SU-DHL-6 (cell line): ENCODE measurements at regions not wholly inside any gene's neighbourhood (a gene's known extent, or its start where the extent isn't known, plus 50 kb on each side); places are given as distances from the start of the nearest gene placed in this dataset.

Experiments
- H2AFZ ChIP-seq: fragments of 200-600 bp; sonication (generic); 2 replicates; pipeline ENCODE4 v1.6.1; 2014; ENCODE audit warnings: low read depth, mild to moderate bottlenecking, moderate library complexity, mixed read lengths, antibody characterized with exemption, low read length; ENCODE audit not compliant: severe bottlenecking
- H3F3A ChIP-seq: fragments of 200-600 bp; shearing (Covaris generic); 2 replicates; pipeline ENCODE4 v1.6.0; 2016; ENCODE audit warnings: antibody characterized with exemption, mild to moderate bottlenecking; ENCODE audit not compliant: insufficient read depth
- H3K27ac ChIP-seq: fragments of 200-600 bp; sonication (generic); 2 replicates; pipeline ENCODE4 v1.5.1; 2016; ENCODE audit warnings: low read depth, mild to moderate bottlenecking, low read length, moderate library complexity, mixed read lengths
- H3K27me3 ChIP-seq: fragments of 200-600 bp; sonication (generic), shearing (Covaris generic); 2 replicates; pipeline ENCODE4 v1.6.0; 2014; ENCODE audit warnings: mild to moderate bottlenecking, low read length
- H3K36me3 ChIP-seq: fragments of 200-600 bp; sonication (generic); 2 replicates; pipeline ENCODE4 v1.6.1; 2014; ENCODE audit warnings: mild to moderate bottlenecking, low read length, mixed read lengths
- H3K4me2 ChIP-seq: fragments of 300-600, 200-600 bp; shearing (Covaris generic), sonication (generic); 2 replicates; pipeline ENCODE4 v1.6.0; 2014; ENCODE audit warnings: low read length, low read depth, mild to moderate bottlenecking; ENCODE audit not compliant: poor library complexity, severe bottlenecking
- H3K4me3 ChIP-seq: fragments of 200-600 bp; sonication (generic); 2 replicates; pipeline ENCODE4 v1.5.1; 2014; ENCODE audit warnings: antibody characterized with exemption, low read length, mild to moderate bottlenecking, mixed read lengths; ENCODE audit not compliant: insufficient read depth, poor library complexity, severe bottlenecking
- H3K79me2 ChIP-seq: fragments of 200-600 bp; sonication (generic); 2 replicates; pipeline ENCODE4 v1.6.1; 2014; ENCODE audit warnings: mild to moderate bottlenecking, low read length, moderate library complexity; ENCODE audit not compliant: insufficient read depth
- H3K9ac ChIP-seq: fragments of 200-600 bp; sonication (generic); 2 replicates; pipeline ENCODE4 v1.7.0; 2014; ENCODE audit warnings: mild to moderate bottlenecking, low read length
- H3K9me2 ChIP-seq: fragments of 200-600 bp; sonication (generic); replicated peaks from 2 replicates; pipeline ENCODE4 v1.6.1; 2014; ENCODE audit warnings: low read length; ENCODE audit not compliant: insufficient read depth
- H3K9me3 ChIP-seq: fragments of 200-600 bp; sonication (generic); 2 replicates; pipeline ENCODE4 v1.6.1; 2014; ENCODE audit warnings: low read length, mixed read lengths; ENCODE audit not compliant: insufficient read depth
- H4K20me1 ChIP-seq: fragments of 200-600 bp; sonication (generic); 2 replicates; pipeline ENCODE4 v1.6.1; 2014; ENCODE audit warnings: low read depth, mild to moderate bottlenecking, antibody characterized with exemption, low read length, moderate library complexity, mixed read lengths
- CTCF ChIP-seq: fragments of 200-600 bp; sonication (generic); IDR thresholded peaks from one replicate; pipeline ENCODE4 v1.5.1; 2017; ENCODE audit warnings: antibody characterized with exemption, mild to moderate bottlenecking, low read length, moderate library complexity; ENCODE audit not compliant: insufficient read depth, poor library complexity, severe bottlenecking
- EZH2phosphoT487 ChIP-seq: fragments of 200-600 bp; sonication (generic), shearing (Covaris generic); conservative IDR thresholded peaks from 2 replicates; pipeline ENCODE4 v1.6.1; 2018; ENCODE audit warnings: mild to moderate bottlenecking, antibody characterized with exemption, low read length, moderate library complexity, mixed read lengths

- no peaks in the 10 kb centered on the region for H3K79me2 ChIP-seq
- H3K27ac ChIP-seq, result no peak overlapping the region
- no peaks in the 10 kb centered on the region for H3K27me3 ChIP-seq
- H3K4me3 ChIP-seq, result no peak overlapping the region
- no peaks in the 10 kb centered on the region for H3K36me3 ChIP-seq
- H3F3A ChIP-seq, result no peaks in the 10 kb centered on the region
- no peak overlapping the region for H2AFZ ChIP-seq
- no peak overlapping the region for H3K9ac ChIP-seq
- H3K9me3 ChIP-seq, result no peaks in the 10 kb centered on the region
- no peak for TF ChIP-seq EZH2phosphoT487
- no peak for TF ChIP-seq CTCF
- H3K9me2 ChIP-seq, result no peaks in the 10 kb centered on the region
- H4K20me1 ChIP-seq, result no peaks in the 10 kb centered on the region
- no peak overlapping the region for H3K4me2 ChIP-seq
Observed at GRCh38 chr10:111515706-111516105, 438.9 kb downstream of the ADRA2A start.

- Histone ChIP-seq H3K4me2 (no peak overlapping the region), H2AFZ (no peak overlapping the region), H3K36me3 (no peaks in the 10 kb centered on the region), H3K9me2 (no peaks in the 10 kb centered on the region), H3K27me3 (no peaks in the 10 kb centered on the region), H3K9me3 (no peaks in the 10 kb centered on the region), H4K20me1 (no peaks in the 10 kb centered on the region), H3K79me2 (no peaks in the 10 kb centered on the region), H3K4me3 (no peak overlapping the region), H3K27ac (no peak overlapping the region), H3F3A (no peaks in the 10 kb centered on the region), H3K9ac (no peak overlapping the region)
- TF ChIP-seq EZH2phosphoT487 (no peak), CTCF (no peak)
Observed at GRCh38 chr10:111516144-111516543, 439.3 kb downstream of the ADRA2A start.

GRCh38 chr10:111522141-111522540, 445.3 kb downstream of the ADRA2A start:
- Histone ChIP-seq H3F3A (no peaks in the 10 kb centered on the region), H3K27me3 (no peaks in the 10 kb centered on the region), H3K9ac (no peak overlapping the region), H3K79me2 (no peaks in the 10 kb centered on the region), H3K36me3 (no peaks in the 10 kb centered on the region), H3K4me3 (no peak overlapping the region), H3K4me2 (no peak overlapping the region), H3K9me3 (no peaks in the 10 kb centered on the region), H2AFZ (no peak overlapping the region), H4K20me1 (no peaks in the 10 kb centered on the region), H3K27ac (no peak overlapping the region), H3K9me2 (no peaks in the 10 kb centered on the region)
- TF ChIP-seq EZH2phosphoT487, result no peak
- no peak for TF ChIP-seq CTCF

GRCh38 chr10:111522551-111522950, 445.7 kb downstream of the ADRA2A start:
- Histone ChIP-seq H3K9me2 (no peaks in the 10 kb centered on the region), H3F3A (no peaks in the 10 kb centered on the region), H3K9ac (no peak overlapping the region), H3K4me2 (no peak overlapping the region), H3K36me3 (no peaks in the 10 kb centered on the region), H3K9me3 (no peaks in the 10 kb centered on the region), H3K79me2 (no peaks in the 10 kb centered on the region), H4K20me1 (no peaks in the 10 kb centered on the region), H2AFZ (no peak overlapping the region), H3K27ac (no peak overlapping the region), H3K27me3 (no peaks in the 10 kb centered on the region), H3K4me3 (no peak overlapping the region)
- TF ChIP-seq CTCF, result no peak
